ENCODE measurements at regions not wholly inside any gene's neighbourhood (a gene's known extent, or its start where the extent isn't known, plus 50 kb on each side); places are given as distances from the start of the nearest gene placed in this dataset.

DNA sequence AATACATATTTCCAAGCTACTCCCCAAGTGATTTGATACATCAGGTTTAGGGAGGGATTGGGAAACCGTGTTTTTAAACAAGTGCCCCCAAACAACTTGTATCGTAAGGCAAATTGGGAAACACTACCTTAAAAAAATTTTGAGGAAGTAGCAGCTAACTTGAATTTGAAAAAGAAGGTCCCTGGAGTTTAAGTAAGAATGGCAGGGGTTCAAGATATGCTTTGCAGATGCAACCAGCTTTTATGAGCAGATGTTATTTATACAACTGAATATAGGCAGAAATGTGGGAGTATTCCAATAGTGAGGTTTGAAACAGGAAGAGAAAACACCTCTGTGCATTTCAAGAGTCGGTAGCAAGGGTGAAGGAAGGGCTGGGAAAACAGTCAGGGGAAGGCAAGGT lies 139.6 kb downstream of the IL20RB start:
- H3K4me3 Mint-ChIP-seq (ENCODE audit: low read depth, unreplicated experiment): no peak overlapping the region
- H3K4me1 Mint-ChIP-seq (ENCODE audit: low read depth, unreplicated experiment): no peaks in the 10 kb centered on the region
- no peaks in the 10 kb centered on the region for H3K9me3 Mint-ChIP-seq (ENCODE audit: low read depth, unreplicated experiment)
- no peak overlapping the region for H3K27ac Mint-ChIP-seq (ENCODE audit: unreplicated experiment)
- no TSS peak for BruUV-seq (replicated peaks)
- H3K36me3 Mint-ChIP-seq (ENCODE audit: insufficient read depth, unreplicated experiment): no peaks in the 10 kb centered on the region
- H3K27me3 Mint-ChIP-seq (ENCODE audit: unreplicated experiment): peaks cover 27% of the 10 kb centered on the region
- no peak for DNase-seq
- no peak for TF ChIP-seq CTCF (IDR thresholded peaks at IDR 0.05; ENCODE audit: unreplicated experiment)
- intact Hi-C loops (cut with micrococcal nuclease; ENCODE audit: unreplicated experiment): no loop called here
- CTCF ChIA-PET: interaction anchor here (1.4 kb wide), 1 partner anchor 14 kb away, joined by 8 read pairs; no protein-coding TSS in a partner anchor

GRCh38 chr3:137097852-137098251 lies 140.1 kb downstream of the IL20RB start:
- Mint-ChIP-seq H3K27me3 (ENCODE audit: unreplicated experiment) (peaks cover 22% of the 10 kb centered on the region), H3K4me3 (ENCODE audit: low read depth, unreplicated experiment) (no peak overlapping the region), H3K4me1 (ENCODE audit: low read depth, unreplicated experiment) (no peaks in the 10 kb centered on the region), H3K27ac (ENCODE audit: unreplicated experiment) (no peak overlapping the region), H3K9me3 (ENCODE audit: low read depth, unreplicated experiment) (no peaks in the 10 kb centered on the region), H3K36me3 (ENCODE audit: insufficient read depth, unreplicated experiment) (no peaks in the 10 kb centered on the region)
- CTCF ChIA-PET: interaction anchor here (0.5 to 1.4 kb wide), 2 partner anchors 10 to 13 kb away, joined by 5 to 8 read pairs; no protein-coding TSS in a partner anchor
- DNase-seq: no peak
- intact Hi-C loops (cut with micrococcal nuclease; ENCODE audit: unreplicated experiment): no loop called here
- BruUV-seq (replicated peaks): no TSS peak
- no peak for TF ChIP-seq CTCF (IDR thresholded peaks at IDR 0.05; ENCODE audit: unreplicated experiment)

DNA sequence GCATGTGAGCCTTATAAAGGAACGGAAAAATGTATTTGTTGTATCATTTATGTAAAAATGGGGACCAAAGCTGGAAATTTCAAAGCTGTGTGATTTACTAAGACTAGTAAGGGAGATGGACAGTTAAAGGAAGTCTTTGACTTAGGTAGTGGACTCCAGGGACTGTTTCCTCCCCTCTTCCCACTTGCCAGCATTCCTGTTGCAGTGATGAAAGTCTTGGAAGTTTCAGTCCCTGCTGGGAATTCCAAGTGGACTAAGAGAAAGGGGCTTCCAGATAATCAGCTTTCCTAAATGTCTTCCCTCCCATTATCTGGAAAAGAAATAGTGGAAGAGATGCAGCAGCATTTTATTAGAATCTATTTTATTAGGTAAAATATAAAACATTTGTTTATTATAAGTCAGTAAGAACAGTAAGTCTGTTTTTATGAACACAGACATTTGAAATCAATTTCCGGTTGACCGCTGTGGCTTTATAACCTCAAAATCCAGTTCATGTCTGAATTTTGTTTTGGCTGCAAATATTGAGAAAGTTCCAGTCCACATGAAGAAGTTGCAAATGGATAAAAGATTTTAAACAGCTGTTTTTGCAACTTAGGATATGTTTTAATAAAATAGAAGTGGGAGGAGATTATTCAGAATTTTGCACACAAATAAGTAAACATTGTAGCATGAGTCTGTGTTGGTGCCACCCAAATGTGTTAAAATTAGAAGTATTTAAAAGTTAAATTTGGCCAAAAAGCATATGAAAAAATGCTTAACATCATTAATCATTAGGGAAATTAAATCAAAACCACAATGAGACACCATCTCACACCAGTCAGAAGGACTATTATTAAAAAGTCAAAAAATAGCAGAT lies 141.8 kb downstream of the IL20RB start:
- Mint-ChIP-seq H3K4me3 (ENCODE audit: low read depth, unreplicated experiment) (no peak overlapping the region), H3K4me1 (ENCODE audit: low read depth, unreplicated experiment) (no peaks in the 10 kb centered on the region), H3K36me3 (ENCODE audit: insufficient read depth, unreplicated experiment) (no peaks in the 10 kb centered on the region), H3K27me3 (ENCODE audit: unreplicated experiment) (peaks cover 16% of the 10 kb centered on the region), H3K9me3 (ENCODE audit: low read depth, unreplicated experiment) (no peaks in the 10 kb centered on the region), H3K27ac (ENCODE audit: unreplicated experiment) (no peak overlapping the region)
- no peak for TF ChIP-seq CTCF (IDR thresholded peaks at IDR 0.05; ENCODE audit: unreplicated experiment)
- DNase-seq: no peak
- CTCF ChIA-PET: no interaction called here
- no TSS peak for BruUV-seq (replicated peaks)
- intact Hi-C loops (cut with micrococcal nuclease; ENCODE audit: unreplicated experiment): no loop called here

- CTCF ChIA-PET: no interaction called here
- no peak overlapping the region for H3K27ac Mint-ChIP-seq (ENCODE audit: unreplicated experiment)
- no peaks in the 10 kb centered on the region for H3K9me3 Mint-ChIP-seq (ENCODE audit: low read depth, unreplicated experiment)
- intact Hi-C loops (cut with micrococcal nuclease; ENCODE audit: unreplicated experiment): no loop called here
- no peak for TF ChIP-seq CTCF (IDR thresholded peaks at IDR 0.05; ENCODE audit: unreplicated experiment)
- BruUV-seq (replicated peaks): no TSS peak
- no peak for DNase-seq
- no peaks in the 10 kb centered on the region for H3K4me1 Mint-ChIP-seq (ENCODE audit: low read depth, unreplicated experiment)
- peaks cover 16% of the 10 kb centered on the region for H3K27me3 Mint-ChIP-seq (ENCODE audit: unreplicated experiment)
- H3K36me3 Mint-ChIP-seq (ENCODE audit: insufficient read depth, unreplicated experiment): no peaks in the 10 kb centered on the region
- H3K4me3 Mint-ChIP-seq (ENCODE audit: low read depth, unreplicated experiment): no peak overlapping the region
Measured at GRCh38 chr3:137100326-137100725, 142.5 kb downstream of the IL20RB start.

Data from Calu3 (cell line).